Osteoblast (primary cell): ENCODE measurements at regions not wholly inside any gene's neighbourhood (a gene's known extent, or its start where the extent isn't known, plus 50 kb on each side); places are given as distances from the start of the nearest gene placed in this dataset.

Experiments
- DNase-seq: peaks from one replicate; pipeline ENCODE4 v3.0.0; 2011; ENCODE audit warnings: low spot score, mixed read lengths; ENCODE audit not compliant: insufficient read length; ENCODE audit errors: missing footprints
- H2AFZ ChIP-seq: 2 replicates; pipeline ENCODE4 v1.6.0; 2011; ENCODE audit warnings: mild to moderate bottlenecking, low read length
- H3K27ac ChIP-seq: 2 replicates; pipeline ENCODE4 v1.5.1; 2011; ENCODE audit warnings: mild to moderate bottlenecking, low read depth, low read length, moderate library complexity
- H3K27me3 ChIP-seq: 2 replicates; pipeline ENCODE4 v1.6.0; 2012; ENCODE audit warnings: mild to moderate bottlenecking, control low read depth, inconsistent platforms, low read length, moderate library complexity; ENCODE audit not compliant: insufficient read depth
- H3K36me3 ChIP-seq: 2 replicates; pipeline ENCODE4 v1.5.1; 2011; ENCODE audit warnings: mild to moderate bottlenecking, low read length, control low read depth, moderate library complexity; ENCODE audit not compliant: insufficient read depth
- H3K4me1 ChIP-seq: 2 replicates; pipeline ENCODE4 v1.5.1; 2011; ENCODE audit warnings: mild to moderate bottlenecking, low read length, control low read depth, moderate library complexity; ENCODE audit not compliant: insufficient read depth
- H3K4me2 ChIP-seq: 2 replicates; pipeline ENCODE4 v1.6.0; 2011; ENCODE audit warnings: mild to moderate bottlenecking, low read length; ENCODE audit not compliant: insufficient read depth
- H3K4me3 ChIP-seq: fragments of 200-600 bp; sonication (generic); 3 replicates; pipeline ENCODE4 v1.5.1; 2012; ENCODE audit warnings: mild to moderate bottlenecking, low read length, inconsistent platforms; ENCODE audit not compliant: insufficient read depth
- H3K79me2 ChIP-seq: 2 replicates; pipeline ENCODE4 v1.6.0; 2012; ENCODE audit warnings: mild to moderate bottlenecking, low read length, control low read depth, inconsistent platforms; ENCODE audit not compliant: insufficient read depth
- H3K9me3 ChIP-seq: 2 replicates; pipeline ENCODE4 v1.5.1; 2011; ENCODE audit warnings: low read depth, low read length, control low read depth
- H4K20me1 ChIP-seq: 2 replicates; pipeline ENCODE4 v1.6.0; 2012; ENCODE audit warnings: mild to moderate bottlenecking, low read length, control low read depth; ENCODE audit not compliant: insufficient read depth
- TF ChIP-seq, protein P1 (sequence below): IDR thresholded peaks from 2 replicates; pipeline ENCODE4 v1.5.1; 2011; ENCODE audit warnings: mild to moderate bottlenecking, low read depth, low read length, moderate library complexity; ENCODE audit errors: extremely low read depth

DNA sequence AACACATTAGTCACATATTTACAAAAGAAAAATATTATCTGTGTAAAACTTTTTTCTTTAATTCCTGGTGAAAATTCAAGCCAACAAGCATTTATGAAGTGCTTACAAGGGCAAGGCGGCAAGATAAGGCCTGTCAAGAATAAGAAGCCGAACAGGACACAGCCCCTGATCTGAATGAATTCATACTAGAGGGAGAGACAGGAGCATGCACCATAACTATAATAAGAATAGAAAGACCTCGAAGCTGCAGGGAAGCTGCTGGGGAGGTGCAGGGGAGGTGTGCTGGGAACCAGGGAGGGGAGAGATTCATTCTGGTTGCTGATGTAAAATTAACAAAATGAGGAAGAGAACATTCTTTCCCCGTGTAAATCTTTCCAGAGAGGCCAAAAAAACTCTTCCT lies 60.5 kb upstream of the TARDBP start:
- H3K4me3 ChIP-seq = no peak overlapping the region
- H3K4me1 ChIP-seq = no peaks in the 10 kb centered on the region
- DNase-seq = no peak
- peaks cover 4% of the 10 kb centered on the region for H3K9me3 ChIP-seq
- no peak overlapping the region for H2AFZ ChIP-seq
- no peak overlapping the region for H3K4me2 ChIP-seq
- TF ChIP-seq, protein P1, sequence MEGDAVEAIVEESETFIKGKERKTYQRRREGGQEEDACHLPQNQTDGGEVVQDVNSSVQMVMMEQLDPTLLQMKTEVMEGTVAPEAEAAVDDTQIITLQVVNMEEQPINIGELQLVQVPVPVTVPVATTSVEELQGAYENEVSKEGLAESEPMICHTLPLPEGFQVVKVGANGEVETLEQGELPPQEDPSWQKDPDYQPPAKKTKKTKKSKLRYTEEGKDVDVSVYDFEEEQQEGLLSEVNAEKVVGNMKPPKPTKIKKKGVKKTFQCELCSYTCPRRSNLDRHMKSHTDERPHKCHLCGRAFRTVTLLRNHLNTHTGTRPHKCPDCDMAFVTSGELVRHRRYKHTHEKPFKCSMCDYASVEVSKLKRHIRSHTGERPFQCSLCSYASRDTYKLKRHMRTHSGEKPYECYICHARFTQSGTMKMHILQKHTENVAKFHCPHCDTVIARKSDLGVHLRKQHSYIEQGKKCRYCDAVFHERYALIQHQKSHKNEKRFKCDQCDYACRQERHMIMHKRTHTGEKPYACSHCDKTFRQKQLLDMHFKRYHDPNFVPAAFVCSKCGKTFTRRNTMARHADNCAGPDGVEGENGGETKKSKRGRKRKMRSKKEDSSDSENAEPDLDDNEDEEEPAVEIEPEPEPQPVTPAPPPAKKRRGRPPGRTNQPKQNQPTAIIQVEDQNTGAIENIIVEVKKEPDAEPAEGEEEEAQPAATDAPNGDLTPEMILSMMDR = no peak
- H3K79me2 ChIP-seq = no peaks in the 10 kb centered on the region
- H3K27ac ChIP-seq = no peak overlapping the region
- no peaks in the 10 kb centered on the region for H4K20me1 ChIP-seq
- no peaks in the 10 kb centered on the region for H3K36me3 ChIP-seq
- peaks cover 3% of the 10 kb centered on the region for H3K27me3 ChIP-seq

DNA sequence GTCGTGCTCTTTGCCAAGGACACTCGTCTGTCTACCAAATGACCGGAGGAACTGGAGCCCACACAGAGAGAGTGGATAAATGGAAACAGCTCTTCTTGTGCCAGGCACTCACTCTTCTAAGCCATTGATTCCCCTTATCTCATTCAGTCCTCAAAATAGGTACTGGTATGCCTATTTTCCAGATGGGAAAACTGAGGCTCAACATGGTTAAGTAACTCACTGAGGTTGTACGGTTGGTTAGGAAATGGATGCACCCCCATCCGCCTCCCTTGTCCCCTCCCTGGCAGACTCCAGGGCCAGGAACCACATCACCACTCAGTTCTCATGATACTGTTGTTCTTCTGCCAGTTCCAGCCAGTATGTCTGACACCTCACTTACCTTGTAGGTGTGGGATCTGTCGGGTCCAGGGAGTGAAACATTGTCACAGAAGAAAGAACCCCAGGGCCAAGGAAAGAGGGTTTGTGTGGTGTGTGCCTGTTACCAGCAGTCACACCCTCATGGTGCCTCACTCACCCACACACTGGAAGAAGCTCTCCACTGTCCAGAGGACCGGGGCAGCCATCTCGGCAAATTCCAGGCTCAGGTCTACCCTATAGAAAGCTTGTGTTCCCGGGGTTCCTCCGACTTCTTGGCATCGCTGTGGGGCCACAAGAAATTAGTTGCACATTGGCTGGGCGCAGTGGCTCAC lies 58.8 kb upstream of the TARDBP start:
- H3K27me3 ChIP-seq = peaks cover 3% of the 10 kb centered on the region
- H3K4me2 ChIP-seq = no peak overlapping the region
- no peaks in the 10 kb centered on the region for H3K4me1 ChIP-seq
- H3K27ac ChIP-seq = no peak overlapping the region
- H3K79me2 ChIP-seq = no peaks in the 10 kb centered on the region
- no peak overlapping the region for H3K4me3 ChIP-seq
- H3K9me3 ChIP-seq = peaks cover 4% of the 10 kb centered on the region
- H3K36me3 ChIP-seq = no peaks in the 10 kb centered on the region
- H4K20me1 ChIP-seq = no peaks in the 10 kb centered on the region
- H2AFZ ChIP-seq = no peak overlapping the region
- peak; percentile 58 for DNase-seq
- TF ChIP-seq, protein P1 = no peak

DNA sequence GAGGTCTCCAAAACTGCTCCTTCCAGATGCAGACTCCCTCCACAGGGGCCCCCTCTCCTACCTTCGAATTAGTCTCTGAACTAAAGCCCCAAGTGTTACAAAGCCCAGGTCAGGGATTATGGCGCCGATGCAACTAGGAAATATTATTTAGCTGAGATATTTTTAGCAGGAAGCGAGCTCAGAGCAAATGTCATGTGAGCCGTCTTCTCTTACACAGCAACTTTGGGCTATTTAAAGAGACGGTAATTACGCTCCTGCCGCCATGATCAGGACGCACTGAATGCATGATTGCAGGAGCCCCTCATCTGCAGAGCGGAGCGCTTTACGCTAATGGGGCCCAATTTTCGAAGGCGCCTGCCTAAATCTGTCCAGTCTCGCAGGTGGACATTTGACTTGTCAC lies 55.3 kb upstream of the TARDBP start:
- Histone ChIP-seq H3K27ac (no peak overlapping the region), H3K36me3 (no peaks in the 10 kb centered on the region), H3K79me2 (no peaks in the 10 kb centered on the region), H2AFZ (no peak overlapping the region), H3K9me3 (peaks cover 4% of the 10 kb centered on the region), H3K4me3 (no peak overlapping the region), H3K27me3 (peaks cover 3% of the 10 kb centered on the region), H4K20me1 (no peaks in the 10 kb centered on the region), H3K4me2 (no peak overlapping the region), H3K4me1 (no peaks in the 10 kb centered on the region)
- peak; percentile 82 for DNase-seq
- TF ChIP-seq, protein P1 = no peak

DNA sequence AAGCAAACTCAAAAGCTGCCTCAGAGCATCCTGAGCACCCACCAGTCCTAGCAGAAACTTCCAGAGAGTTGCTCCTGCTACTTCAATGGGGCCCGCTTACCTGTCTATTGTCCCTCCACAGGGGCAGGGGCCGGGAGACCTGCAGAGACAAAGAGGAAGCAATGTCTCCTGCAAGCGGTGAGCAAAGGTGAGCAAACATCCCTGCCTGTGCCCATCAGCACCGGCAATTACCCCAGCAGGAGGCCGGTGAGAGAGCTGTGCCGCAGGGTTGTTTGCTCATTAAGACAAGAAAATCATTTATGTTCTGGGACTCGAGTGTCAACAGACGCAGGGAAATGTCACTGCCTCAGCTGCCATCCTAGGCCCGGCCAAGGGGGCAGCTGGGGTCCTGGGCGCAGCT lies 53.8 kb upstream of the TARDBP start:
- Histone ChIP-seq H3K79me2 (no peaks in the 10 kb centered on the region), H3K4me1 (no peaks in the 10 kb centered on the region), H3K4me3 (no peak overlapping the region), H4K20me1 (no peaks in the 10 kb centered on the region), H3K27me3 (peaks cover 6% of the 10 kb centered on the region), H3K27ac (no peak overlapping the region), H3K9me3 (peaks cover 3% of the 10 kb centered on the region), H2AFZ (no peak overlapping the region), H3K36me3 (no peaks in the 10 kb centered on the region), H3K4me2 (no peak overlapping the region)
- TF ChIP-seq, protein P1 = no peak
- DNase-seq = peak; percentile 23
